ENCODE measurements at regions not wholly inside any gene's neighbourhood (a gene's known extent, or its start where the extent isn't known, plus 50 kb on each side); places are given as distances from the start of the nearest gene placed in this dataset.

- no peak overlapping the region for H3K4me3 ChIP-seq (replicated peaks in 1 of 4; ENCODE audit: control extremely low read depth in 1 of 4, insufficient read depth in 1 of 4, low read depth in 3 of 4, low read length in 4 of 4)
- H3K27ac ChIP-seq (ENCODE audit: insufficient read depth, low read length), result no peak overlapping the region
Measured at GRCh38 chr7:26512737-26513136, 221.1 kb downstream of the SNX10 start.

GRCh38 chr7:26513948-26514347 lies 222.3 kb downstream of the SNX10 start:
- DNase-seq (ENCODE audit: low read depth in 2 of 2), result no peak

More at GRCh38 chr7:26512737-26513136, 221.1 kb downstream of the SNX10 start:
- TF ChIP-seq EZH2 (IDR thresholded peaks at IDR 0.05; ENCODE audit: low read length, missing control alignments) (no peak), CTCF (conservative IDR thresholded peaks at IDR 0.05 in 1 of 2, IDR thresholded peaks at IDR 0.05 in 1 of 2; ENCODE audit: low read depth in 1 of 2, low read length in 2 of 2) (no peak)
- H3K9ac ChIP-seq (ENCODE audit: insufficient read depth, low read length), result no peak overlapping the region
- H4K20me1 ChIP-seq (ENCODE audit: control insufficient read depth, extremely low read depth, insufficient read depth, low read length), result no peaks in the 10 kb centered on the region
- H3K27me3 ChIP-seq (ENCODE audit: control insufficient read depth, insufficient read depth, low read length), result no peaks in the 10 kb centered on the region
- H2AFZ ChIP-seq (ENCODE audit: low read length), result no peak overlapping the region
- H3K4me1 ChIP-seq (ENCODE audit: control insufficient read depth, extremely low read depth, insufficient read depth, low read length), result no peaks in the 10 kb centered on the region
- H3K36me3 ChIP-seq (ENCODE audit: control insufficient read depth, insufficient read depth, low read length), result no peaks in the 10 kb centered on the region
- no peaks in the 10 kb centered on the region for H3K79me2 ChIP-seq (ENCODE audit: control insufficient read depth, insufficient read depth, low read length)
- H3K9me3 ChIP-seq (ENCODE audit: control insufficient read depth, insufficient read depth, low read depth, low read length), result no peaks in the 10 kb centered on the region
- H3K4me2 ChIP-seq (ENCODE audit: extremely low read depth, insufficient read depth, low read length), result no peak overlapping the region
- no peak for DNase-seq (ENCODE audit: low read depth in 2 of 2)

GRCh38 chr7:26514633-26515032 lies 223.0 kb downstream of the SNX10 start:
- no peak overlapping the region for H3K4me2 ChIP-seq (ENCODE audit: extremely low read depth, insufficient read depth, low read length)
- H3K79me2 ChIP-seq (ENCODE audit: control insufficient read depth, insufficient read depth, low read length), result no peaks in the 10 kb centered on the region
- H4K20me1 ChIP-seq (ENCODE audit: control insufficient read depth, extremely low read depth, insufficient read depth, low read length), result no peaks in the 10 kb centered on the region
- H2AFZ ChIP-seq (ENCODE audit: low read length), result no peak overlapping the region
- H3K4me1 ChIP-seq (ENCODE audit: control insufficient read depth, extremely low read depth, insufficient read depth, low read length), result no peaks in the 10 kb centered on the region
- no peak overlapping the region for H3K9ac ChIP-seq (ENCODE audit: insufficient read depth, low read length)
- H3K9me3 ChIP-seq (ENCODE audit: control insufficient read depth, insufficient read depth, low read depth, low read length), result no peaks in the 10 kb centered on the region
- no peak for DNase-seq (ENCODE audit: low read depth in 2 of 2)
- no peak for TF ChIP-seq CTCF (conservative IDR thresholded peaks at IDR 0.05 in 1 of 2, IDR thresholded peaks at IDR 0.05 in 1 of 2; ENCODE audit: low read depth in 1 of 2, low read length in 2 of 2)
- TF ChIP-seq EZH2 (IDR thresholded peaks at IDR 0.05; ENCODE audit: low read length, missing control alignments), result no peak
- no peaks in the 10 kb centered on the region for H3K36me3 ChIP-seq (ENCODE audit: control insufficient read depth, insufficient read depth, low read length)
- H3K4me3 ChIP-seq (replicated peaks in 1 of 4; ENCODE audit: control extremely low read depth in 1 of 4, insufficient read depth in 1 of 4, low read depth in 3 of 4, low read length in 4 of 4), result no peak overlapping the region
- H3K27me3 ChIP-seq (ENCODE audit: control insufficient read depth, insufficient read depth, low read length), result no peaks in the 10 kb centered on the region
- no peak overlapping the region for H3K27ac ChIP-seq (ENCODE audit: insufficient read depth, low read length)

More at GRCh38 chr7:26513948-26514347, 222.3 kb downstream of the SNX10 start:
- Histone ChIP-seq H3K27ac (ENCODE audit: insufficient read depth, low read length) (no peak overlapping the region), H3K27me3 (ENCODE audit: control insufficient read depth, insufficient read depth, low read length) (no peaks in the 10 kb centered on the region), H4K20me1 (ENCODE audit: control insufficient read depth, extremely low read depth, insufficient read depth, low read length) (no peaks in the 10 kb centered on the region), H2AFZ (ENCODE audit: low read length) (no peak overlapping the region), H3K36me3 (ENCODE audit: control insufficient read depth, insufficient read depth, low read length) (no peaks in the 10 kb centered on the region), H3K4me1 (ENCODE audit: control insufficient read depth, extremely low read depth, insufficient read depth, low read length) (no peaks in the 10 kb centered on the region), H3K9ac (ENCODE audit: insufficient read depth, low read length) (no peak overlapping the region), H3K79me2 (ENCODE audit: control insufficient read depth, insufficient read depth, low read length) (no peaks in the 10 kb centered on the region), H3K4me2 (ENCODE audit: extremely low read depth, insufficient read depth, low read length) (no peak overlapping the region), H3K9me3 (ENCODE audit: control insufficient read depth, insufficient read depth, low read depth, low read length) (no peaks in the 10 kb centered on the region), H3K4me3 (replicated peaks in 1 of 4; ENCODE audit: control extremely low read depth in 1 of 4, insufficient read depth in 1 of 4, low read depth in 3 of 4, low read length in 4 of 4) (no peak overlapping the region)
- TF ChIP-seq EZH2 (IDR thresholded peaks at IDR 0.05; ENCODE audit: low read length, missing control alignments), result no peak
- TF ChIP-seq CTCF (conservative IDR thresholded peaks at IDR 0.05 in 1 of 2, IDR thresholded peaks at IDR 0.05 in 1 of 2; ENCODE audit: low read depth in 1 of 2, low read length in 2 of 2), result no peak
